ENCODE measurements at regions not wholly inside any gene's neighbourhood (a gene's known extent, or its start where the extent isn't known, plus 50 kb on each side); places are given as distances from the start of the nearest gene placed in this dataset.

GRCh38 chr16:25523183-25523582 is 168.6 kb upstream of the HS3ST4 start:
- no peak overlapping the region for H3K27ac Mint-ChIP-seq
- Histone ChIP-seq H3K27ac (ENCODE audit: low read depth, low read length) (no peak overlapping the region), H3K27me3 (ENCODE audit: insufficient read depth, low read length, poor library complexity, severe bottlenecking) (no peaks in the 10 kb centered on the region), H3K9me3 (ENCODE audit: low read length) (no peaks in the 10 kb centered on the region), H3K4me1 (ENCODE audit: insufficient read depth, low read length) (no peaks in the 10 kb centered on the region), H3K36me3 (ENCODE audit: insufficient read depth, low read length) (no peaks in the 10 kb centered on the region), H3K4me3 (ENCODE audit: low read length) (no peak overlapping the region)
- H3K4me3 Mint-ChIP-seq: no peak overlapping the region
- no peak for DNase-seq
- H3K9me3 Mint-ChIP-seq: no peaks in the 10 kb centered on the region
- H3K36me3 Mint-ChIP-seq: no peaks in the 10 kb centered on the region
- ChIA-PET CTCF (no interaction called here), POLR2A (no interaction called here)
- H3K27me3 Mint-ChIP-seq: peaks cover 4 to 14% of the 10 kb centered on the region in 2 donors
- no peaks in the 10 kb centered on the region for H3K4me1 Mint-ChIP-seq

GRCh38 chr16:25512041-25512440 is 179.7 kb upstream of the HS3ST4 start:
- no peak for DNase-seq
- Mint-ChIP-seq H3K27ac (no peak overlapping the region), H3K9me3 (peaks cover 0 to 3% (median 0%) of the 10 kb centered on the region in 5 donors), H3K27me3 (peaks cover 6 to 10% of the 10 kb centered on the region in 2 donors), H3K4me1 (no peaks in the 10 kb centered on the region), H3K36me3 (no peaks in the 10 kb centered on the region), H3K4me3 (no peak overlapping the region)
- no peak overlapping the region for H3K4me3 ChIP-seq (ENCODE audit: low read length)
- no peak overlapping the region for H3K27ac ChIP-seq (ENCODE audit: low read depth, low read length)
- no peaks in the 10 kb centered on the region for H3K4me1 ChIP-seq (ENCODE audit: insufficient read depth, low read length)
- ChIA-PET CTCF (no interaction called here), POLR2A (no interaction called here)
- H3K9me3 ChIP-seq (ENCODE audit: low read length): no peaks in the 10 kb centered on the region
- H3K36me3 ChIP-seq (ENCODE audit: insufficient read depth, low read length): no peaks in the 10 kb centered on the region
- no peaks in the 10 kb centered on the region for H3K27me3 ChIP-seq (ENCODE audit: insufficient read depth, low read length, poor library complexity, severe bottlenecking)

DNA sequence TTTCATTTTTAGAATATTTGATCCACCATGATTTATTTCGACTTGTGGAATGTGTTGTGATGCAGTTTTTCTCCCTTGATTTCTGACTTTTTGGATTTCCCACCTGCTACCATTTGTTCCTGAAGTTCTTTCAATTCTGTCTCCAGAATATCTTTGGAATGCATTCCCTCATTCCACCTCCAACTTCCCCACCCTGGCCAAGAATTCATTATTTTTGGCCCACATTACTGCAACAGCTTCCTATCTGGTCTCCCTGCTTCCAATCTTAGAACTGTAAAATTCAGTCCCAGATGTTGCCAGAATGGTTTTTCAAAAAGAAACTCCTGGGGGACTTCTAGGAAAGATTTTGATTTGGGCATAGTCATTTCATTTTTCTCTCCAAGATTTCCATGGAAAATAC is 182.3 kb upstream of the HS3ST4 start:
- ChIA-PET CTCF (interaction anchor here (1.4 kb wide), 1 partner anchor 9 kb away, joined by 3 read pairs; no protein-coding TSS in a partner anchor), POLR2A (no interaction called here)
- Histone ChIP-seq H3K4me1 (ENCODE audit: insufficient read depth, low read length) (no peaks in the 10 kb centered on the region), H3K36me3 (ENCODE audit: insufficient read depth, low read length) (no peaks in the 10 kb centered on the region), H3K27me3 (ENCODE audit: insufficient read depth, low read length, poor library complexity, severe bottlenecking) (no peaks in the 10 kb centered on the region), H3K9me3 (ENCODE audit: low read length) (no peaks in the 10 kb centered on the region), H3K4me3 (ENCODE audit: low read length) (no peak overlapping the region), H3K27ac (ENCODE audit: low read depth, low read length) (no peak overlapping the region)
- H3K27me3 Mint-ChIP-seq: peaks cover 6 to 12% of the 10 kb centered on the region in 2 donors
- H3K36me3 Mint-ChIP-seq: no peaks in the 10 kb centered on the region
- no peak overlapping the region for H3K27ac Mint-ChIP-seq
- H3K4me3 Mint-ChIP-seq: no peak overlapping the region
- H3K4me1 Mint-ChIP-seq: no peaks in the 10 kb centered on the region
- H3K9me3 Mint-ChIP-seq: peaks cover 0 to 3% (median 0%) of the 10 kb centered on the region in 5 donors
- no peak for DNase-seq

DNA sequence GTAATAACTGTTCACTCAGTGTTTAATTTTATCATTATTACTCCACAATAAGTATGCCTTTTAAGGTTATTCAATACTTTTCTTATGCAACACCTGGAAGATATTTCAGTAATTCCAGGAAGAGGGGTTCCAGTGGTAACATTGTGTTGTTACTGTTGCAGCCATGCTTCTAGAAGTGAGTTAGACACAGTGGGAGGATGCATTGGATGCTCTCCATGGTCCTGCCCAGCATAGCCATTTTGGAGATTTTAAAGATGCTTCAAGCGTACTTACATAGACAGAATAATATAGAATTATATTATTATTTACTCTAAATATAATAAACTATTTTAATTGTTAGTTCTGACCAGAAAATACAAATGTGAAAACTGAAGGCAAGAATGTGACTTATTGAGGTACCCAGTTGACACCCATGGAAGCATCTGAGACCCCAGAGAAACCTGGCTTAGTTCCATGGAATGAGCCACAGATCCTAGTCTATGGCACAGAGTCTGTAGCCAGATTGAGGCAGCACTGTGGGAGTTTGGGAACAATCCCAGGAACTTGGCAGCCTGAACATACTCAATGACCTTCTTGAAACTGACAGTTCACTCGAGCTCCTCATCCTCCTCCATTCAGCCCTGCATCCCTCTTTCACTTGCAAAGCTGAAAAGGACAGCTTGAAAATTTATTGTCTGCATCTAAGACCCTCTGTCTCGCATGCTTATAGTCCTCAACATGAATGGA is 190.1 kb upstream of the HS3ST4 start:
- ChIA-PET CTCF (no interaction called here), POLR2A (no interaction called here)
- Histone ChIP-seq H3K36me3 (ENCODE audit: insufficient read depth, low read length) (no peaks in the 10 kb centered on the region), H3K9me3 (ENCODE audit: low read length) (no peaks in the 10 kb centered on the region), H3K4me1 (ENCODE audit: insufficient read depth, low read length) (no peaks in the 10 kb centered on the region), H3K27ac (ENCODE audit: low read depth, low read length) (no peak overlapping the region), H3K27me3 (ENCODE audit: insufficient read depth, low read length, poor library complexity, severe bottlenecking) (no peaks in the 10 kb centered on the region), H3K4me3 (ENCODE audit: low read length) (no peak overlapping the region)
- peaks cover 1 to 5% of the 10 kb centered on the region in 2 donors for H3K27me3 Mint-ChIP-seq
- no peak overlapping the region for H3K27ac Mint-ChIP-seq
- DNase-seq: no peak
- no peak overlapping the region for H3K4me3 Mint-ChIP-seq
- H3K4me1 Mint-ChIP-seq: no peaks in the 10 kb centered on the region
- H3K9me3 Mint-ChIP-seq: peaks cover 0 to 2% (median 0%) of the 10 kb centered on the region in 5 donors
- H3K36me3 Mint-ChIP-seq: no peaks in the 10 kb centered on the region

- Histone ChIP-seq H3K36me3 (ENCODE audit: insufficient read depth, low read length) (no peaks in the 10 kb centered on the region), H3K27me3 (ENCODE audit: insufficient read depth, low read length, poor library complexity, severe bottlenecking) (no peaks in the 10 kb centered on the region), H3K4me3 (ENCODE audit: low read length) (no peak overlapping the region), H3K27ac (ENCODE audit: low read depth, low read length) (no peak overlapping the region), H3K4me1 (ENCODE audit: insufficient read depth, low read length) (no peaks in the 10 kb centered on the region), H3K9me3 (ENCODE audit: low read length) (no peaks in the 10 kb centered on the region)
- Mint-ChIP-seq H3K4me3 (no peak overlapping the region), H3K4me1 (no peaks in the 10 kb centered on the region), H3K9me3 (peaks cover 0 to 2% (median 0%) of the 10 kb centered on the region in 5 donors), H3K27ac (no peak overlapping the region), H3K27me3 (peaks cover 7 to 20% of the 10 kb centered on the region in 2 donors), H3K36me3 (no peaks in the 10 kb centered on the region)
- CTCF ChIA-PET: no interaction called here
- POLR2A ChIA-PET: no interaction called here
- no peak for DNase-seq
Observed at GRCh38 chr16:25494292-25494691, 197.5 kb upstream of the HS3ST4 start.

- H3K27ac Mint-ChIP-seq: no peak overlapping the region
- H3K36me3 Mint-ChIP-seq: no peaks in the 10 kb centered on the region
- no peak overlapping the region for H3K27ac ChIP-seq (ENCODE audit: low read depth, low read length)
- H3K4me1 ChIP-seq (ENCODE audit: insufficient read depth, low read length): no peaks in the 10 kb centered on the region
- no peaks in the 10 kb centered on the region for H3K36me3 ChIP-seq (ENCODE audit: insufficient read depth, low read length)
- peaks cover 0 to 2% (median 0%) of the 10 kb centered on the region in 5 donors for H3K9me3 Mint-ChIP-seq
- H3K4me3 ChIP-seq (ENCODE audit: low read length): no peak overlapping the region
- CTCF ChIA-PET: no interaction called here
- POLR2A ChIA-PET: no interaction called here
- no peaks in the 10 kb centered on the region for H3K4me1 Mint-ChIP-seq
- H3K27me3 Mint-ChIP-seq: peaks cover 7 to 20% of the 10 kb centered on the region in 2 donors
- DNase-seq: no peak
- no peaks in the 10 kb centered on the region for H3K27me3 ChIP-seq (ENCODE audit: insufficient read depth, low read length, poor library complexity, severe bottlenecking)
- H3K9me3 ChIP-seq (ENCODE audit: low read length): no peaks in the 10 kb centered on the region
- no peak overlapping the region for H3K4me3 Mint-ChIP-seq
Observed at GRCh38 chr16:25493136-25493811, 198.5 kb upstream of the HS3ST4 start.

GRCh38 chr16:25488435-25488834 is 203.3 kb upstream of the HS3ST4 start:
- no peak overlapping the region for H3K27ac Mint-ChIP-seq
- peaks cover 5 to 15% of the 10 kb centered on the region in 2 donors for H3K27me3 Mint-ChIP-seq
- H3K4me1 ChIP-seq (ENCODE audit: insufficient read depth, low read length): no peaks in the 10 kb centered on the region
- H3K9me3 ChIP-seq (ENCODE audit: low read length): no peaks in the 10 kb centered on the region
- no peaks in the 10 kb centered on the region for H3K36me3 Mint-ChIP-seq
- no peaks in the 10 kb centered on the region for H3K36me3 ChIP-seq (ENCODE audit: insufficient read depth, low read length)
- H3K27ac ChIP-seq (ENCODE audit: low read depth, low read length): no peak overlapping the region
- no peak overlapping the region for H3K4me3 ChIP-seq (ENCODE audit: low read length)
- no peak for DNase-seq
- CTCF ChIA-PET: no interaction called here
- H3K4me1 Mint-ChIP-seq: no peaks in the 10 kb centered on the region
- peaks cover 0 to 2% (median 0%) of the 10 kb centered on the region in 5 donors for H3K9me3 Mint-ChIP-seq
- POLR2A ChIA-PET: no interaction called here
- H3K27me3 ChIP-seq (ENCODE audit: insufficient read depth, low read length, poor library complexity, severe bottlenecking): no peaks in the 10 kb centered on the region
- no peak overlapping the region for H3K4me3 Mint-ChIP-seq

GRCh38 chr16:25487888-25488287 is 203.9 kb upstream of the HS3ST4 start:
- DNase-seq: no peak
- CTCF ChIA-PET: no interaction called here
- no peaks in the 10 kb centered on the region for H3K36me3 Mint-ChIP-seq

More at GRCh38 chr16:25487888-25488287, 203.9 kb upstream of the HS3ST4 start:
- Histone ChIP-seq H3K27me3 (ENCODE audit: insufficient read depth, low read length, poor library complexity, severe bottlenecking) (no peaks in the 10 kb centered on the region), H3K36me3 (ENCODE audit: insufficient read depth, low read length) (no peaks in the 10 kb centered on the region), H3K4me3 (ENCODE audit: low read length) (no peak overlapping the region), H3K27ac (ENCODE audit: low read depth, low read length) (no peak overlapping the region), H3K4me1 (ENCODE audit: insufficient read depth, low read length) (no peaks in the 10 kb centered on the region), H3K9me3 (ENCODE audit: low read length) (no peaks in the 10 kb centered on the region)
- Mint-ChIP-seq H3K4me1 (no peaks in the 10 kb centered on the region), H3K27me3 (peaks cover 5 to 11% of the 10 kb centered on the region in 2 donors), H3K27ac (no peak overlapping the region), H3K9me3 (peaks cover 0 to 2% (median 0%) of the 10 kb centered on the region in 5 donors), H3K4me3 (no peak overlapping the region)
- POLR2A ChIA-PET: no interaction called here
